Tibial artery (tissue), 4 donors: ENCODE measurements at regions not wholly inside any gene's neighbourhood (a gene's known extent, or its start where the extent isn't known, plus 50 kb on each side); places are given as distances from the start of the nearest gene placed in this dataset.

ENCODE experiments used
- DNase-seq, 2 donors: peaks; one replicate each; pipeline ENCODE4 v3.0.0-alpha.2; 2019
- H3K27ac ChIP-seq, 2 donors: fragments of 200-600 bp; sonication (generic) in 1 of 2; 1 replicate in 1 of 2; 2 replicates in 1 of 2; pipeline ENCODE4 v1.5.1; 2018 to 2019; ENCODE audit warnings: mild to moderate bottlenecking in 1 of 2
- H3K27me3 ChIP-seq, 2 donors: fragments of 200-600 bp; sonication (generic) in 1 of 2; one replicate each; pipeline versions ENCODE4 v1.5.1 to v1.6.0; 2016 to 2019
- H3K36me3 ChIP-seq, 3 donors: fragments of 200-600 bp; sonication (generic) in 2 of 3; one replicate each; pipeline ENCODE4 v1.5.1; 2016 to 2019; ENCODE audit warnings: mild to moderate bottlenecking in 2 of 3
- H3K4me1 ChIP-seq, 4 donors: fragments of 200-600 bp; sonication (generic) in 2 of 4; 1 replicate in 3 of 4; 2 replicates in 1 of 4; pipeline ENCODE4 v1.5.1; 2016 to 2019
- H3K4me3 ChIP-seq, 2 donors: fragments of 200-600 bp; sonication (generic) in 1 of 2; 1 replicate in 1 of 2; 2 replicates in 1 of 2; pipeline ENCODE4 v1.5.1; 2018 to 2019; ENCODE audit warnings: mild to moderate bottlenecking in 2 of 2
- H3K9me3 ChIP-seq, 3 donors: fragments of 200-600 bp; sonication (generic) in 1 of 3; one replicate each; pipeline ENCODE4 v1.5.1; 2016 to 2019
- CTCF ChIP-seq, 2 experiments: fragments of 200-600 bp in 1 of 2; fragments of 450-650 bp in 1 of 2; IDR thresholded peaks; one replicate each; pipeline ENCODE4 v1.5.1; 2017 to 2019; ENCODE audit warnings: antibody characterized with exemption in 2 of 2, mild to moderate bottlenecking in 1 of 2, moderate library complexity in 1 of 2
- intact Hi-C: fragments of 100-400 bp; cut with DNase I; formaldehyde crosslinking; loops from one replicate; pipeline ENCODE4 v1.15.0; 2023; ENCODE audit warnings: low total_unique reads

GRCh38 chr18:45497595-45498286, 117.5 kb upstream of the SLC14A2 start:
- Histone ChIP-seq H3K4me1 (peaks cover 0 to 15% (median 8%) of the 10 kb centered on the region in 4 donors), H3K4me3 (no peak overlapping the region), H3K36me3 (no peaks in the 10 kb centered on the region), H3K27ac (no peak overlapping the region), H3K9me3 (no peaks in the 10 kb centered on the region), H3K27me3 (no peaks in the 10 kb centered on the region)
- intact Hi-C loops = no loop called here
- TF ChIP-seq CTCF (IDR thresholded peaks at IDR 0.05) = no peak
- DNase-seq = no peak

GRCh38 chr18:45498287-45498658, 117.0 kb upstream of the SLC14A2 start:
- intact Hi-C loops = no loop called here
- Histone ChIP-seq H3K36me3 (no peaks in the 10 kb centered on the region), H3K27me3 (no peaks in the 10 kb centered on the region), H3K4me1 (peaks cover 0 to 19% (median 9%) of the 10 kb centered on the region in 4 donors), H3K9me3 (no peaks in the 10 kb centered on the region), H3K4me3 (no peak overlapping the region), H3K27ac (no peak overlapping the region)
- no peak for TF ChIP-seq CTCF (IDR thresholded peaks at IDR 0.05)
- DNase-seq = no peak

- Histone ChIP-seq H3K4me3 (no peak overlapping the region), H3K4me1 (peaks cover 0 to 18% (median 10%) of the 10 kb centered on the region in 4 donors), H3K36me3 (no peaks in the 10 kb centered on the region), H3K27ac (peak overlapping the region; percentile 21 to 36), H3K27me3 (no peaks in the 10 kb centered on the region), H3K9me3 (no peaks in the 10 kb centered on the region)
- intact Hi-C loops = no loop called here
- no peak for TF ChIP-seq CTCF (IDR thresholded peaks at IDR 0.05)
- DNase-seq = no peak
These were observed 111.3 kb upstream of the SLC14A2 start for GRCh38 chr18:45503990-45504389.

GRCh38 chr18:45505497-45506206, 109.6 kb upstream of the SLC14A2 start:
- intact Hi-C loops = no loop called here
- H3K27me3 ChIP-seq = no peaks in the 10 kb centered on the region
- no peak overlapping the region for H3K4me3 ChIP-seq
- no peak overlapping the region for H3K27ac ChIP-seq
- no peaks in the 10 kb centered on the region for H3K36me3 ChIP-seq
- peaks cover 0 to 27% (median 10%) of the 10 kb centered on the region in 4 donors for H3K4me1 ChIP-seq
- H3K9me3 ChIP-seq = no peaks in the 10 kb centered on the region
- no peak for DNase-seq
- no peak for TF ChIP-seq CTCF (IDR thresholded peaks at IDR 0.05)

GRCh38 chr18:45506951-45507350, 108.3 kb upstream of the SLC14A2 start:
- Histone ChIP-seq H3K27me3 (no peaks in the 10 kb centered on the region), H3K4me3 (no peak overlapping the region), H3K4me1 (peaks cover 0 to 27% (median 10%) of the 10 kb centered on the region in 4 donors), H3K36me3 (no peaks in the 10 kb centered on the region), H3K9me3 (no peaks in the 10 kb centered on the region), H3K27ac (no peak overlapping the region)
- intact Hi-C loops = no loop called here
- TF ChIP-seq CTCF (IDR thresholded peaks at IDR 0.05) = no peak
- no peak for DNase-seq
